H9 (cell line): ENCODE measurements at regions not wholly inside any gene's neighbourhood (a gene's known extent, or its start where the extent isn't known, plus 50 kb on each side); places are given as distances from the start of the nearest gene placed in this dataset.

Source experiments
- DNase-seq: peaks from one replicate; pipeline ENCODE4 v3.0.0-alpha.2; 2017
- H2AFZ ChIP-seq: one replicate; pipeline ENCODE4 v1.6.1; 2013; ENCODE audit warnings: mild to moderate bottlenecking, low read length, control low read depth, moderate library complexity
- H2AK5ac ChIP-seq: 2 replicates; pipeline ENCODE4 v1.6.1; 2013; ENCODE audit warnings: low read length, control low read depth, mixed read lengths; ENCODE audit not compliant: insufficient read length
- H2BK120ac ChIP-seq: one replicate; pipeline ENCODE4 v1.6.1; 2013; ENCODE audit warnings: low read depth, mild to moderate bottlenecking, low read length, control low read depth, inconsistent platforms; ENCODE audit not compliant: poor library complexity, severe bottlenecking
- H2BK12ac ChIP-seq: 2 replicates; pipeline ENCODE4 v1.6.1; 2013; ENCODE audit warnings: low read length, control low read depth, mixed read lengths, low read depth; ENCODE audit not compliant: insufficient read length
- H2BK15ac ChIP-seq: 2 replicates; pipeline ENCODE4 v1.6.1; 2013; ENCODE audit warnings: low read depth, low read length, control low read depth
- H2BK20ac ChIP-seq: one replicate; pipeline ENCODE4 v1.6.1; 2013; ENCODE audit warnings: low read depth, mild to moderate bottlenecking, low read length, control low read depth, inconsistent platforms; ENCODE audit not compliant: poor library complexity, severe bottlenecking
- H2BK5ac ChIP-seq: 2 replicates; pipeline ENCODE4 v1.6.1; 2013; ENCODE audit warnings: low read length, control low read depth, mixed read lengths; ENCODE audit not compliant: insufficient read length
- H3K14ac ChIP-seq: 2 replicates; pipeline ENCODE4 v1.6.1; 2013; ENCODE audit warnings: low read length, control low read depth; ENCODE audit not compliant: insufficient read depth
- H3K18ac ChIP-seq: 2 replicates; pipeline ENCODE4 v1.6.1; 2013; ENCODE audit warnings: low read depth, mild to moderate bottlenecking, mixed read lengths, low read length, control low read depth; ENCODE audit not compliant: insufficient read length
- H3K23ac ChIP-seq: 2 replicates; pipeline ENCODE4 v1.6.1; 2013; ENCODE audit warnings: low read length, control low read depth, mixed read lengths, low read depth; ENCODE audit not compliant: insufficient read length
- H3K23me2 ChIP-seq: 2 replicates; pipeline ENCODE4 v1.6.1; 2013; ENCODE audit warnings: low read depth, mild to moderate bottlenecking, mixed read lengths, low read length, control low read depth; ENCODE audit not compliant: insufficient read length, poor library complexity, severe bottlenecking
- H3K27ac ChIP-seq: 2 replicates; pipeline ENCODE4 v1.5.1; 2013; ENCODE audit warnings: low read length, control low read depth, mixed read lengths, low read depth; ENCODE audit not compliant: insufficient read length
- H3K27me3 ChIP-seq: 2 replicates; pipeline ENCODE4 v1.6.1; 2013; ENCODE audit warnings: low read length, control low read depth, inconsistent platforms; ENCODE audit not compliant: insufficient read depth
- H3K4ac ChIP-seq: 2 replicates; pipeline ENCODE4 v1.6.1; 2013; ENCODE audit warnings: low read depth, mild to moderate bottlenecking, control low read depth, inconsistent platforms, low read length, moderate library complexity
- H3K4me1 ChIP-seq: 2 replicates; pipeline ENCODE4 v1.6.1; 2013; ENCODE audit warnings: low read length, control low read depth, inconsistent platforms; ENCODE audit not compliant: insufficient read depth
- H3K4me2 ChIP-seq: 2 replicates; pipeline ENCODE4 v1.6.1; 2013; ENCODE audit warnings: low read length, control low read depth, mixed read lengths; ENCODE audit not compliant: insufficient read length, insufficient read depth
- H3K56ac ChIP-seq: 2 replicates; pipeline ENCODE4 v1.6.1; 2013; ENCODE audit warnings: low read depth, mild to moderate bottlenecking, mixed read lengths, low read length, control low read depth; ENCODE audit not compliant: insufficient read length
- H3K79me1 ChIP-seq: 2 replicates; pipeline ENCODE4 v1.6.1; 2013; ENCODE audit warnings: low read depth, mild to moderate bottlenecking, moderate library complexity, low read length, control low read depth, inconsistent platforms; ENCODE audit not compliant: insufficient read depth, poor library complexity, severe bottlenecking
- H3K79me2 ChIP-seq: 2 replicates; pipeline ENCODE4 v1.6.1; 2013; ENCODE audit warnings: low read length, control low read depth, inconsistent platforms; ENCODE audit not compliant: insufficient read depth
- H3K9ac ChIP-seq: 2 replicates; pipeline ENCODE4 v1.6.1; 2013; ENCODE audit warnings: low read length, control low read depth, mixed read lengths; ENCODE audit not compliant: insufficient read length; ENCODE audit errors: extremely low read depth
- H3K9me3 ChIP-seq: one replicate; pipeline ENCODE4 v1.6.1; 2013; ENCODE audit warnings: low read depth, low read length, inconsistent platforms; ENCODE audit not compliant: control insufficient read depth
- H3T11ph ChIP-seq: one replicate; pipeline ENCODE4 v1.6.1; 2013; ENCODE audit warnings: mild to moderate bottlenecking, low read length, control low read depth, inconsistent platforms
- H4K20me1 ChIP-seq: one replicate; pipeline ENCODE4 v1.6.1; 2013; ENCODE audit not compliant: control insufficient read depth, insufficient read length, insufficient read depth
- H4K5ac ChIP-seq: 2 replicates; pipeline ENCODE4 v1.6.1; 2013; ENCODE audit warnings: low read depth, mild to moderate bottlenecking, mixed read lengths, low read length, control low read depth; ENCODE audit not compliant: insufficient read length
- H4K8ac ChIP-seq: replicated peaks from 2 replicates; pipeline ENCODE4 v1.6.1; 2013; ENCODE audit warnings: low read length, control low read depth, mixed read lengths, low read depth; ENCODE audit not compliant: insufficient read length
- H4K91ac ChIP-seq: 2 replicates; pipeline ENCODE4 v1.6.1; 2013; ENCODE audit warnings: low read depth, mild to moderate bottlenecking, moderate library complexity, mixed read lengths, low read length, control low read depth; ENCODE audit not compliant: insufficient read length
- H3K27ac Mint-ChIP-seq, 3 experiments: 2 replicates in 2 of 3; 3 replicates in 1 of 3; pipeline ENCODE4 v1.8.0; 2020 to 2021; ENCODE audit warnings: mixed read lengths in 3 of 3, mild to moderate bottlenecking in 1 of 3, moderate library complexity in 1 of 3
- H3K27me3 Mint-ChIP-seq: 2 replicates; pipeline ENCODE4 v1.8.0; 2021; ENCODE audit warnings: low read depth, mild to moderate bottlenecking, moderate library complexity, mixed read lengths
- H3K36me3 Mint-ChIP-seq, 3 experiments: 2 replicates in 2 of 3; 3 replicates in 1 of 3; pipeline ENCODE4 v1.8.0; 2020 to 2021; ENCODE audit warnings: low read depth in 3 of 3, mixed read lengths in 3 of 3; ENCODE audit not compliant: insufficient read depth in 1 of 3
- H3K4me1 Mint-ChIP-seq, 2 experiments: 2 replicates each; pipeline ENCODE4 v1.8.0; 2020; ENCODE audit warnings: mixed read lengths in 2 of 2
- H3K4me3 Mint-ChIP-seq, 2 experiments: 2 replicates in 1 of 2; 3 replicates in 1 of 2; pipeline ENCODE4 v1.8.0; 2020 to 2021; ENCODE audit warnings: mild to moderate bottlenecking in 2 of 2, mixed read lengths in 2 of 2, moderate library complexity in 1 of 2
- H3K9me3 Mint-ChIP-seq, 2 experiments: 2 replicates in 1 of 2; 3 replicates in 1 of 2; pipeline ENCODE4 v1.8.0; 2020; ENCODE audit warnings: mild to moderate bottlenecking in 2 of 2, mixed read lengths in 2 of 2, moderate library complexity in 1 of 2
- CTCF ChIP-seq: fragments of 200-600 bp; sonication (generic); conservative IDR thresholded peaks from 3 replicates; pipeline ENCODE4 v1.8.0; 2021; ENCODE audit warnings: antibody characterized with exemption, mild to moderate bottlenecking
- WGBS: extraction: QIAGEN DNeasy Blood & Tissue Kit; methylation state at CpG from one replicate; pipeline ENCODE4 v1.1.7; 2013; ENCODE audit warnings: missing lambda C conversion rate, low lambda C conversion rate, mixed read lengths; ENCODE audit not compliant: insufficient read length; ENCODE audit errors: extremely low coverage; 5-methylcytosine and 5-hydroxymethylcytosine counted together

DNA sequence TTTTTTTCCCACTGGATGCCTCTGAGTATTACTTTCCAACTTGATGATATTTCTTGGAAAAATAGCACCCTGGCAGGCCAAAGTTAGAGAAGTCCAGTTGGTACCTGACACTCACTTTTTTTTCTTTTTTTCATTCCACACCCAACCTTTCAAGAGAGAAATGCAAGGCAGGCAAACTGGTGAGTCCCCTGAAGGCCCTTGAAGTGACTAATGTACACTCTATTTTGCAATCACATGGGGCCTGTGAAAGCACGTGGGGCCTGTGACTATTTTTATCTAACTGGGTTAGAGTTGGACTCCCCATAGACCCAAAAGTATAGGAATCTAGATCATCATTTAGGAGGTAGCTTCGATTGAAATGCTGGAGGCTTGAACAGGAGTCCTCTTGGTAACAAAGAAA is 316.7 kb downstream of the CHL1 start:
- Histone ChIP-seq H2BK12ac (no peak overlapping the region), H2BK20ac (no peak overlapping the region), H3K27ac (no peak overlapping the region), H2AFZ (no peak overlapping the region), H3K4me1 (no peaks in the 10 kb centered on the region), H3K56ac (no peak overlapping the region), H3K4me2 (no peak overlapping the region), H4K8ac (no peak overlapping the region), H4K20me1 (no peaks in the 10 kb centered on the region), H4K5ac (no peak overlapping the region), H4K91ac (no peak overlapping the region), H2BK15ac (no peak overlapping the region), H3K4ac (no peak overlapping the region), H3K18ac (no peak overlapping the region), H2AK5ac (no peak overlapping the region), H2BK120ac (no peak overlapping the region), H3K79me1 (no peaks in the 10 kb centered on the region), H3K14ac (no peak overlapping the region), H3K23me2 (no peaks in the 10 kb centered on the region), H3K9me3 (no peaks in the 10 kb centered on the region), H3K9ac (no peak overlapping the region), H2BK5ac (no peak overlapping the region), H3K79me2 (no peaks in the 10 kb centered on the region), H3K27me3 (no peaks in the 10 kb centered on the region), H3K23ac (no peak overlapping the region), H3T11ph (no peak overlapping the region)
- H3K9me3 Mint-ChIP-seq, result peaks cover 2 to 3% of the 10 kb centered on the region in 2 experiments; a peak in 2 of 5 replicates
- no peak for DNase-seq
- H3K4me3 Mint-ChIP-seq, result no peak overlapping the region
- no peaks in the 10 kb centered on the region; a peak in 1 of 7 replicates for H3K36me3 Mint-ChIP-seq
- no peak overlapping the region for H3K27ac Mint-ChIP-seq
- no peaks in the 10 kb centered on the region; the same call in 1 of the 2 replicates for H3K27me3 Mint-ChIP-seq
- H3K4me1 Mint-ChIP-seq, result no peaks in the 10 kb centered on the region
- TF ChIP-seq CTCF, result no peak
- WGBS, result no CpG with 5 or more reads among the region's 2 CpGs
